Neural progenitor cell (in vitro differentiated cells): ENCODE measurements at regions not wholly inside any gene's neighbourhood (a gene's known extent, or its start where the extent isn't known, plus 50 kb on each side); places are given as distances from the start of the nearest gene placed in this dataset.

Source experiments
- DNase-seq: peaks from one replicate; pipeline ENCODE4 v3.0.0-alpha.2; 2016; ENCODE audit warnings: low spot score
- H2AFZ ChIP-seq: fragments of 200-600 bp; sonication (generic); replicated peaks from 2 replicates; pipeline ENCODE4 v1.6.1; 2016; ENCODE audit warnings: antibody characterized with exemption
- H3F3A ChIP-seq: fragments of 200-600 bp; sonication (generic); 2 replicates; pipeline ENCODE4 v1.6.1; 2016; ENCODE audit warnings: antibody characterized with exemption, low read depth
- H3K27ac ChIP-seq: fragments of 200-600 bp; sonication (generic); 2 replicates; pipeline ENCODE4 v1.5.1; 2016; ENCODE audit warnings: mild to moderate bottlenecking
- H3K27me3 ChIP-seq: fragments of 200-600 bp; sonication (generic); 2 replicates; pipeline ENCODE4 v1.6.1; 2016; ENCODE audit warnings: mild to moderate bottlenecking, moderate library complexity
- H3K36me3 ChIP-seq: fragments of 200-600 bp; sonication (generic); 2 replicates; pipeline ENCODE4 v1.5.1; 2016
- H3K4me1 ChIP-seq: fragments of 200-600 bp; sonication (generic); 2 replicates; pipeline ENCODE4 v1.6.1; 2016; ENCODE audit warnings: mixed run types
- H3K4me2 ChIP-seq: fragments of 200-600 bp; sonication (generic); 2 replicates; pipeline ENCODE4 v1.6.1; 2016
- H3K4me3 ChIP-seq: fragments of 200-600 bp; sonication (generic); 2 replicates; pipeline ENCODE4 v1.5.1; 2016
- H3K79me2 ChIP-seq: fragments of 200-600 bp; sonication (generic); 2 replicates; pipeline ENCODE4 v1.6.1; 2016; ENCODE audit warnings: low read depth
- H3K9ac ChIP-seq: fragments of 200-600 bp; sonication (generic); 2 replicates; pipeline ENCODE4 v1.6.1; 2016
- H3K9me3 ChIP-seq: fragments of 200-600 bp; sonication (generic); 2 replicates; pipeline ENCODE4 v1.5.1; 2016; ENCODE audit warnings: low read depth
- H4K20me1 ChIP-seq: fragments of 200-600 bp; sonication (generic); 2 replicates; pipeline ENCODE4 v1.6.1; 2016; ENCODE audit warnings: low read depth
- H3K27ac Mint-ChIP-seq: 3 replicates; pipeline ENCODE4 v1.8.0; 2021; ENCODE audit warnings: mixed read lengths
- H3K27me3 Mint-ChIP-seq: 2 replicates; pipeline ENCODE4 v1.8.0; 2022; ENCODE audit warnings: low read depth, mild to moderate bottlenecking, inconsistent platforms, moderate library complexity, mixed read lengths; ENCODE audit not compliant: insufficient read depth
- H3K36me3 Mint-ChIP-seq: 3 replicates; pipeline ENCODE4 v1.8.0; 2021; ENCODE audit warnings: mixed read lengths
- H3K4me1 Mint-ChIP-seq: 3 replicates; pipeline ENCODE4 v1.8.0; 2021; ENCODE audit warnings: mixed read lengths
- H3K4me3 Mint-ChIP-seq: 3 replicates; pipeline ENCODE4 v1.8.0; 2021; ENCODE audit warnings: mild to moderate bottlenecking, moderate library complexity, mixed read lengths
- H3K9me3 Mint-ChIP-seq: 3 replicates; pipeline ENCODE4 v1.8.0; 2020; ENCODE audit warnings: mixed read lengths
- EZH2 ChIP-seq: fragments of 200-600 bp; sonication (generic); IDR thresholded peaks from 2 replicates; pipeline ENCODE4 v1.6.1; 2017; ENCODE audit warnings: antibody characterized with exemption, mild to moderate bottlenecking, moderate library complexity
- EZH2phosphoT487 ChIP-seq: fragments of 200-600 bp; sonication (generic); IDR thresholded peaks from 2 replicates; pipeline ENCODE4 v1.6.1; 2017; ENCODE audit warnings: antibody characterized with exemption
- TF ChIP-seq, protein P1 (sequence below): fragments of 200-600 bp; sonication (generic); IDR thresholded peaks from 2 replicates; pipeline ENCODE4 v1.5.1; 2017; ENCODE audit warnings: antibody characterized with exemption, mild to moderate bottlenecking

DNA sequence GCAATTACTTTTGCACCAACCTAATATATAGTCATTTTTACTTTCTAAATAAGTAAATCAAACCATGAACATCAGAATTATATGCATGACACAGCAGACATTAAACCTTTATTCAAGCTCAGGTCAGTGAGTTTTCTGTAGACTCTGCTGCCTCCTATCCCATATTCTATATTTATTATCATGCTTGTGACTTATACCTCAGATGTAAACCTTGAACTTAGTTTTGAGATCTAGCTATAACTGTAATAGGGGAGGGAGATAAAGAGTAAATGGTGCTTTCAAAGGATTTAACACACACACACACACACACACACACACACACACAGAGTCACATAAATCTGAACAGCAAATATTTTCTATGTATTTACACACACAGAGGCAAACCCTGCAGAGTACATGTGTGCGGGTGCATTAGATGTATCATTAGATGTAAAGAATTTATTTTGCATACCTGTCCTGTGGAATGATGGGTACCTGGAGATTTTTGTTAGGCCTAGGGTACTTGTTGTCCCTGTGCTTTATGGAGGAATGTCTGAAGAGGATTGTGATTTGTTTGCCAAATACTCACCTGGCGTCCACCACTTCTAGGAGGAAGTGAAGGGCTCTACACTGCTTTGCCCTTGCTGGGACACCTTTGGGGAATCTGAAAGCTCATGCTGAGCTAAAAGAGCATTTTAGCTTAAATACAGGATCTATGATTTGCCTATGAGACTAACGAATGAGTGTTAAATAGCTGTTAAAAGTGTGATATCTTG lies 521.9 kb downstream of the KLF5 start:
- no peaks in the 10 kb centered on the region for H3K36me3 ChIP-seq
- no peaks in the 10 kb centered on the region for H3K9me3 ChIP-seq
- H2AFZ ChIP-seq: no peak overlapping the region
- no peaks in the 10 kb centered on the region for H3K4me1 Mint-ChIP-seq
- H3K27me3 Mint-ChIP-seq: peaks cover 3% of the 10 kb centered on the region
- no peak overlapping the region for H3K4me3 ChIP-seq
- H3K79me2 ChIP-seq: no peaks in the 10 kb centered on the region
- TF ChIP-seq, protein P1, sequence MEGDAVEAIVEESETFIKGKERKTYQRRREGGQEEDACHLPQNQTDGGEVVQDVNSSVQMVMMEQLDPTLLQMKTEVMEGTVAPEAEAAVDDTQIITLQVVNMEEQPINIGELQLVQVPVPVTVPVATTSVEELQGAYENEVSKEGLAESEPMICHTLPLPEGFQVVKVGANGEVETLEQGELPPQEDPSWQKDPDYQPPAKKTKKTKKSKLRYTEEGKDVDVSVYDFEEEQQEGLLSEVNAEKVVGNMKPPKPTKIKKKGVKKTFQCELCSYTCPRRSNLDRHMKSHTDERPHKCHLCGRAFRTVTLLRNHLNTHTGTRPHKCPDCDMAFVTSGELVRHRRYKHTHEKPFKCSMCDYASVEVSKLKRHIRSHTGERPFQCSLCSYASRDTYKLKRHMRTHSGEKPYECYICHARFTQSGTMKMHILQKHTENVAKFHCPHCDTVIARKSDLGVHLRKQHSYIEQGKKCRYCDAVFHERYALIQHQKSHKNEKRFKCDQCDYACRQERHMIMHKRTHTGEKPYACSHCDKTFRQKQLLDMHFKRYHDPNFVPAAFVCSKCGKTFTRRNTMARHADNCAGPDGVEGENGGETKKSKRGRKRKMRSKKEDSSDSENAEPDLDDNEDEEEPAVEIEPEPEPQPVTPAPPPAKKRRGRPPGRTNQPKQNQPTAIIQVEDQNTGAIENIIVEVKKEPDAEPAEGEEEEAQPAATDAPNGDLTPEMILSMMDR: no peak
- no peak for TF ChIP-seq EZH2
- no peak for TF ChIP-seq EZH2phosphoT487
- no peak overlapping the region for H3K27ac Mint-ChIP-seq
- H3K4me2 ChIP-seq: no peak overlapping the region
- H3K27ac ChIP-seq: no peak overlapping the region
- no peak overlapping the region for H3K9ac ChIP-seq
- H3K36me3 Mint-ChIP-seq: no peaks in the 10 kb centered on the region
- H3F3A ChIP-seq: no peaks in the 10 kb centered on the region
- no peaks in the 10 kb centered on the region for H3K27me3 ChIP-seq
- H3K9me3 Mint-ChIP-seq: peaks cover 7% of the 10 kb centered on the region
- peaks cover 11% of the 10 kb centered on the region for H3K4me1 ChIP-seq
- H4K20me1 ChIP-seq: no peaks in the 10 kb centered on the region
- H3K4me3 Mint-ChIP-seq: no peak overlapping the region
- no peak for DNase-seq

DNA sequence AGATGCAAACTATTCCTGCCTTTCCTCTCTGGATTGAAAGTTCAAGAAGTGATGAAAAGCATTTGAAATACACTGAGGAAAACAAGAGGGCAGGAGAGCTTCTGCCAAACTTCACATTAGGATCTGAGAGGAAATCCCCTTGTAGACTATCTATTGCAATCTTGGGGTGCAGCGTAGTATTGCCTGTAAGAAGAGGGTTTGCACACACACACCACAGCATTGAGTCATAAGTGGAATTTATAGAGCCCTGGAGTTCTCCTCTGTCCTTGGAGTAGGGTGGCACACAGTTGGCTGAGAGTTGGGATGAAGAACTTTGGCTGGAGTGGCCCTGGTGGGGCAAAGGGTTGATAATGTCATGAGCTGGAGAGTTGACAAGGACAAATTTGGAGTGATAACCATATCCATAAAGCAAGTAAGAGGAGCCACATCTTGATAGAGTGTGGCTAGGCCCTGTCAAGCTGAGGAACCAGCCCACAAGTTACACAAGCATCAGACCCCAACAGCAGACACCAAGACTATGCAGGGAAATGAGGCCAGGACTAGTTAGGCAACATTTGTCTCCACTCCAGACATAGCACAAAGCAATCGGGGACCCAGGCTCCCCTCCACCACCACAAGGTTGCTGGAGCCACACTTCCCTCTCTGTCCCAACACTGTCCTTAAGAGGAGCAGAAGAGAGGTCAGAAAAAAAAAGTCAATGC lies 520.9 kb downstream of the KLF5 start:
- no peak overlapping the region for H3K9ac ChIP-seq
- no peaks in the 10 kb centered on the region for H3K79me2 ChIP-seq
- H3K36me3 ChIP-seq: no peaks in the 10 kb centered on the region
- no peak overlapping the region for H2AFZ ChIP-seq
- H3F3A ChIP-seq: no peaks in the 10 kb centered on the region
- H3K4me2 ChIP-seq: no peak overlapping the region
- Mint-ChIP-seq H3K4me1 (no peaks in the 10 kb centered on the region), H3K27me3 (peaks cover 3% of the 10 kb centered on the region), H3K27ac (no peak overlapping the region), H3K36me3 (no peaks in the 10 kb centered on the region), H3K9me3 (peaks cover under 1% of the 10 kb centered on the region), H3K4me3 (no peak overlapping the region)
- no peak for DNase-seq
- no peak overlapping the region for H3K27ac ChIP-seq
- H3K9me3 ChIP-seq: no peaks in the 10 kb centered on the region
- H3K27me3 ChIP-seq: no peaks in the 10 kb centered on the region
- H3K4me1 ChIP-seq: peaks cover 11% of the 10 kb centered on the region
- TF ChIP-seq, protein P1: no peak
- TF ChIP-seq EZH2phosphoT487 (no peak), EZH2 (no peak)
- H4K20me1 ChIP-seq: no peaks in the 10 kb centered on the region
- no peak overlapping the region for H3K4me3 ChIP-seq

DNA sequence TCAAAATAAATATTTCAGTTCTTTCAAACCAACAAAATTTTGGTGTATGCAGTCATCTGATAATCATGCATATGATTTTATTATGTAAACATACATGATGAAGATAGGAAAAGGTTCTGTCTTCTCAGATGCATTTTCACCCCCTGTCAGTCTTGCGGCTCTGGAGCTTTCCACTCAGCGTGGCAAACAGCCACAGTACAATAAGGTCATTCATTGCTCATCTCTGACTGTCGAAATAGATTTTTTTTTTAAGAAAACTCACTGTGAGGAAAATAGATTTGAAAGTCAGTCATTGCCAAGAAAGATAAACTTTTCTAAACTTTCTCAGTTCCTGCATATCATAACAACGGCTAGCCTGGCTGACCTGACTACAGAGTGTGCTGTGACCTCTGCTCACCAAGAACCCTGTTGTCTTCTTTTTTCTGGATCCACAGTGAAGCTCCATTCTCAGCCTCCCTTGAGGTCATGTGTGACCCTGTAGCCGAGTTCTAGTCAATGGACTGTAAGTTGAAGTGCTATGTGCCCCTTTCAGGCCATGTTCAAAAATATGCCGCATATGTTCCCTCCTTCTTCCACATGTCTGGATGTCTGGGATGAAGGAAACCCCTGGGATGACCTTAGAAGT lies 519.6 kb downstream of the KLF5 start:
- no peaks in the 10 kb centered on the region for H3K79me2 ChIP-seq
- peaks cover 3% of the 10 kb centered on the region for H3K27me3 Mint-ChIP-seq
- H3K4me2 ChIP-seq: no peak overlapping the region
- H3K4me1 ChIP-seq: peaks cover 5% of the 10 kb centered on the region
- no peak overlapping the region for H2AFZ ChIP-seq
- no peaks in the 10 kb centered on the region for H3K9me3 ChIP-seq
- H3K9ac ChIP-seq: no peak overlapping the region
- H3K36me3 Mint-ChIP-seq: no peaks in the 10 kb centered on the region
- H3K27ac ChIP-seq: no peak overlapping the region
- H4K20me1 ChIP-seq: no peaks in the 10 kb centered on the region
- H3K36me3 ChIP-seq: no peaks in the 10 kb centered on the region
- TF ChIP-seq EZH2phosphoT487 (no peak), EZH2 (no peak)
- no peaks in the 10 kb centered on the region for H3F3A ChIP-seq
- no peak for DNase-seq
- no peak overlapping the region for H3K4me3 Mint-ChIP-seq
- H3K4me1 Mint-ChIP-seq: no peaks in the 10 kb centered on the region
- H3K27ac Mint-ChIP-seq: no peak overlapping the region
- no peak overlapping the region for H3K4me3 ChIP-seq
- H3K9me3 Mint-ChIP-seq: no peaks in the 10 kb centered on the region
- no peaks in the 10 kb centered on the region for H3K27me3 ChIP-seq
